ENCODE measurements at regions not wholly inside any gene's neighbourhood (a gene's known extent, or its start where the extent isn't known, plus 50 kb on each side); places are given as distances from the start of the nearest gene placed in this dataset.
"Not testable (repeated sequence)": the region's sequence is repeated elsewhere in the genome, so short reads cannot be mapped to it uniquely, and the experiment has no call there.

- not testable (repeated sequence) for DNase-seq (ENCODE audit: low spot score)
Measured at GRCh38 chr19:23533441-23533840, 138.2 kb upstream of the ZNF91 start.

- no peak for DNase-seq (ENCODE audit: low spot score)
Measured at GRCh38 chr19:23531976-23532375, 136.7 kb upstream of the ZNF91 start.

GRCh38 chr19:23531231-23531790 lies 136.0 kb upstream of the ZNF91 start:
- no peak for DNase-seq (ENCODE audit: low spot score)

- no peak for DNase-seq (ENCODE audit: low spot score)
Measured at GRCh38 chr19:23528376-23528775, 133.1 kb upstream of the ZNF91 start.

- DNase-seq (ENCODE audit: low spot score), result no peak
Measured at GRCh38 chr19:23527797-23528196, 132.5 kb upstream of the ZNF91 start.

GRCh38 chr19:23526302-23526701 lies 131.0 kb upstream of the ZNF91 start:
- no peak for DNase-seq (ENCODE audit: low spot score)

GRCh38 chr19:23525276-23525852 lies 130.1 kb upstream of the ZNF91 start:
- no peak for DNase-seq (ENCODE audit: low spot score)

- no peak for DNase-seq (ENCODE audit: low spot score)
Measured at GRCh38 chr19:23523863-23524262, 128.6 kb upstream of the ZNF91 start.

GRCh38 chr19:23522431-23522830 lies 127.2 kb upstream of the ZNF91 start:
- no peak for DNase-seq (ENCODE audit: low spot score)

GRCh38 chr19:23521471-23521870 lies 126.2 kb upstream of the ZNF91 start:
- DNase-seq (ENCODE audit: low spot score), result no peak

- no peak for DNase-seq (ENCODE audit: low spot score)
Measured at GRCh38 chr19:23520441-23520840, 125.2 kb upstream of the ZNF91 start.

GRCh38 chr19:23519031-23519430 lies 123.8 kb upstream of the ZNF91 start:
- no peak for DNase-seq (ENCODE audit: low spot score)

GRCh38 chr19:23516266-23516665 lies 121.0 kb upstream of the ZNF91 start:
- no peak for DNase-seq (ENCODE audit: low spot score)

- DNase-seq (ENCODE audit: low spot score), result no peak
Measured at GRCh38 chr19:23515551-23515950, 120.3 kb upstream of the ZNF91 start.

- no peak for DNase-seq (ENCODE audit: low spot score)
Measured at GRCh38 chr19:23512151-23512925, 117.1 kb upstream of the ZNF91 start.

GRCh38 chr19:23509686-23510450 lies 114.6 kb upstream of the ZNF91 start:
- DNase-seq (ENCODE audit: low spot score), result peak; percentile 19

GRCh38 chr19:23507446-23507845 lies 112.2 kb upstream of the ZNF91 start:
- no peak for DNase-seq (ENCODE audit: low spot score)

- no peak for DNase-seq (ENCODE audit: low spot score)
Measured at GRCh38 chr19:23505738-23506137, 110.5 kb upstream of the ZNF91 start.

GRCh38 chr19:23482829-23483228 lies 87.6 kb upstream of the ZNF91 start:
- no peak for DNase-seq (ENCODE audit: low spot score)

- no peak for DNase-seq (ENCODE audit: low spot score)
Measured at GRCh38 chr19:23481043-23481442, 85.8 kb upstream of the ZNF91 start.

- DNase-seq (ENCODE audit: low spot score), result no peak
Measured at GRCh38 chr19:23475477-23475876, 80.2 kb upstream of the ZNF91 start.

- DNase-seq (ENCODE audit: low spot score), result no peak
Measured at GRCh38 chr19:23474761-23475160, 79.5 kb upstream of the ZNF91 start.

- no peak for DNase-seq (ENCODE audit: low spot score)
Measured at GRCh38 chr19:23474172-23474571, 78.9 kb upstream of the ZNF91 start.
